ENCODE measurements at regions not wholly inside any gene's neighbourhood (a gene's known extent, or its start where the extent isn't known, plus 50 kb on each side); places are given as distances from the start of the nearest gene placed in this dataset.

DNA sequence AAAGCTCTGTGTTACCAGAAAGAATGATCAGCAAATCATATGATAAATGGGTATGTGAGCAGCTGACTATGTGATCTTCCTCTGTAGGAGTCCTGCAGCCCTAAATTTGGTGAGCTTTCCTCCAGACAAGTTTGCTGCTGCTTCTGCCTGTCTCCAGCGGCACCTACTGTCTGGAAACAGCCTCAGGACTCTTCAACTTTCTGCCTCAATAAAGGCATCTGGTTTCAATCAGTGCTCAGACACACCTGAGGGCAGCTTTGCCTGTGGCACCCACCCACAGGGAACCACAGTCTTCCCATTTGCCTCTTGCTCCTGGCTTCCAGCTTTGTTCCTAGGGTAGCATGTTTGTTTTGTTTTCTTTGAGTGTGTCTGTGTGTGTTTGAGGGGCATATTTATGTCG lies 727.9 kb upstream of the MAN1A1 start:
- no peak overlapping the region for H3K4me2 ChIP-seq (ENCODE audit: low read length)

GRCh38 chr6:120058410-120058809 lies 708.8 kb upstream of the MAN1A1 start:
- Histone ChIP-seq H3K4me2 (ENCODE audit: low read length) (no peak overlapping the region), H4K20me1 (ENCODE audit: insufficient read depth, low read length) (no peaks in the 10 kb centered on the region), H3K9ac (ENCODE audit: low read length) (no peak overlapping the region), H3K79me2 (ENCODE audit: low read length) (no peaks in the 10 kb centered on the region), H2AFZ (ENCODE audit: low read depth, low read length) (no peak overlapping the region), H3K27me3 (ENCODE audit: low read depth, low read length) (no peaks in the 10 kb centered on the region), H3K27ac (ENCODE audit: low read length) (no peak overlapping the region), H3K4me3 (ENCODE audit: low read length) (no peak overlapping the region), H3K36me3 (replicated peaks; ENCODE audit: low read depth, low read length) (no peaks in the 10 kb centered on the region), H3K9me3 (ENCODE audit: insufficient read depth, low read length) (no peaks in the 10 kb centered on the region), H3K4me1 (ENCODE audit: low read length) (no peaks in the 10 kb centered on the region)
- TF ChIP-seq EZH2phosphoT487 (IDR thresholded peaks at IDR 0.05; ENCODE audit: low read depth) (no peak), CTCF (IDR thresholded peaks at IDR 0.05; ENCODE audit: low read depth, low read length) (no peak)

More for the DNA sequence above, 727.9 kb upstream of the MAN1A1 start:
- no peak overlapping the region for H2AFZ ChIP-seq (ENCODE audit: low read depth, low read length)
- no peaks in the 10 kb centered on the region for H4K20me1 ChIP-seq (ENCODE audit: insufficient read depth, low read length)
- no peak overlapping the region for H3K27ac ChIP-seq (ENCODE audit: low read length)
- TF ChIP-seq EZH2phosphoT487 (IDR thresholded peaks at IDR 0.05; ENCODE audit: low read depth) (no peak), CTCF (IDR thresholded peaks at IDR 0.05; ENCODE audit: low read depth, low read length) (no peak)
- no peaks in the 10 kb centered on the region for H3K36me3 ChIP-seq (replicated peaks; ENCODE audit: low read depth, low read length)
- no peaks in the 10 kb centered on the region for H3K79me2 ChIP-seq (ENCODE audit: low read length)
- no peaks in the 10 kb centered on the region for H3K27me3 ChIP-seq (ENCODE audit: low read depth, low read length)
- no peak overlapping the region for H3K9ac ChIP-seq (ENCODE audit: low read length)
- H3K4me1 ChIP-seq (ENCODE audit: low read length), result no peaks in the 10 kb centered on the region
- H3K4me3 ChIP-seq (ENCODE audit: low read length), result no peak overlapping the region
- H3K9me3 ChIP-seq (ENCODE audit: insufficient read depth, low read length), result no peaks in the 10 kb centered on the region

DNA sequence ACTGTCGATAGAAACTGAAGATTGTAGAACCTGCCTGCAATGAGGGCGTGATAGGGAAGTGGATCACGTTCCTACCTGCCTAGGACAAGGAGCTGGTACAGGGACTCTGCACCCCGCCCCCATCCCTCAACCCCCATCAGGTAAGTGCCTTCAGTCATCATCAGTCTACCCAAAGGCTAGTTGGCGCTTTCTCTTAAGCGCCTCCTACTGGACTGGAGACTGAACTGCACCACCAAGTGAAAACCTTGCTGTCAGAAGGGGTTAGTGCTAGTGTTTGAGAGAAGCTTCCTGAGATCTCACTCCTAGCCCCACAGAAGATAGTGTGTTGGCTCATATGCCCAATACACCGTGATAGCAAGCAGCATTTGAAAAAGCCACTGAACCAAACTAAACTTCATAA lies 706.5 kb upstream of the MAN1A1 start:
- Histone ChIP-seq H3K27ac (ENCODE audit: low read length) (no peak overlapping the region), H3K27me3 (ENCODE audit: low read depth, low read length) (no peaks in the 10 kb centered on the region), H3K9ac (ENCODE audit: low read length) (no peak overlapping the region), H3K79me2 (ENCODE audit: low read length) (no peaks in the 10 kb centered on the region), H3K9me3 (ENCODE audit: insufficient read depth, low read length) (no peaks in the 10 kb centered on the region), H3K4me2 (ENCODE audit: low read length) (no peak overlapping the region), H3K36me3 (replicated peaks; ENCODE audit: low read depth, low read length) (no peaks in the 10 kb centered on the region), H2AFZ (ENCODE audit: low read depth, low read length) (no peak overlapping the region), H3K4me3 (ENCODE audit: low read length) (no peak overlapping the region), H4K20me1 (ENCODE audit: insufficient read depth, low read length) (no peaks in the 10 kb centered on the region), H3K4me1 (ENCODE audit: low read length) (no peaks in the 10 kb centered on the region)
- no peak for TF ChIP-seq EZH2phosphoT487 (IDR thresholded peaks at IDR 0.05; ENCODE audit: low read depth)
- peak; percentile 22; the same call in 1 of the 2 replicates for TF ChIP-seq CTCF (IDR thresholded peaks at IDR 0.05; ENCODE audit: low read depth, low read length)

DNA sequence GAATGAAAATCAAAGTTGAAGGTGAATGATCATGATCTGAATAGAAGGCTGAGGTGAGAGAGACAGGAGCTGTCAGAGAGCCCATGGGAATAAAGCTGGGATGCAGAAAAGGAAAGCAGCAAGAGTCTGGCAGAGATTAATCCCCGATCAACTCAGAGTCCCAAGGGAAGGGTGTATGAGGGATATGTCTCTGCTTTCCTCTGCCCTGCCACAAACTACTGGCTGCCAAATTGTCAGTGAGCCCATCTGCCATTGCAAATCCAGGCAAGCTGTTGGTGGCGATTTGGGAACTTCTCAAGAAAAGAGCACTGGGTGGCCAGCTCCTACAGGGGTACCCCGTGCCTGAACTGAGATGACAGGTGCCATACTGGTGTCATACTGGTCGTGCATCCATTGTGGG lies 705.5 kb upstream of the MAN1A1 start:
- TF ChIP-seq EZH2phosphoT487 (IDR thresholded peaks at IDR 0.05; ENCODE audit: low read depth), result no peak
- TF ChIP-seq CTCF (IDR thresholded peaks at IDR 0.05; ENCODE audit: low read depth, low read length), result no peak
- Histone ChIP-seq H3K79me2 (ENCODE audit: low read length) (no peaks in the 10 kb centered on the region), H3K27ac (ENCODE audit: low read length) (no peak overlapping the region), H3K9me3 (ENCODE audit: insufficient read depth, low read length) (no peaks in the 10 kb centered on the region), H2AFZ (ENCODE audit: low read depth, low read length) (no peak overlapping the region), H3K27me3 (ENCODE audit: low read depth, low read length) (no peaks in the 10 kb centered on the region), H3K4me1 (ENCODE audit: low read length) (no peaks in the 10 kb centered on the region), H3K36me3 (replicated peaks; ENCODE audit: low read depth, low read length) (no peaks in the 10 kb centered on the region), H3K4me3 (ENCODE audit: low read length) (no peak overlapping the region), H4K20me1 (ENCODE audit: insufficient read depth, low read length) (no peaks in the 10 kb centered on the region), H3K9ac (ENCODE audit: low read length) (no peak overlapping the region), H3K4me2 (ENCODE audit: low read length) (no peak overlapping the region)
